Neural cell (in vitro differentiated cells): ENCODE measurements at regions not wholly inside any gene's neighbourhood (a gene's known extent, or its start where the extent isn't known, plus 50 kb on each side); places are given as distances from the start of the nearest gene placed in this dataset.

Experiments
- H2AFZ ChIP-seq: fragments of 200-600, 300-800 bp; sonication (generic), shearing (Covaris generic); 2 replicates; pipeline ENCODE4 v1.6.0; 2014; ENCODE audit warnings: low read depth, mild to moderate bottlenecking, antibody characterized with exemption, low read length, moderate library complexity
- H3F3A ChIP-seq: fragments of 200-600 bp; shearing (Covaris generic); 2 replicates; pipeline ENCODE4 v1.6.1; 2016; ENCODE audit warnings: mild to moderate bottlenecking, moderate library complexity, mixed read lengths, antibody characterized with exemption, low read length; ENCODE audit not compliant: insufficient read depth, poor library complexity, severe bottlenecking
- H3K27ac ChIP-seq: fragments of 200-600, 300-800 bp; sonication (generic), shearing (Covaris generic); 2 replicates; pipeline ENCODE4 v1.5.1; 2014; ENCODE audit warnings: mild to moderate bottlenecking, low read length, moderate library complexity
- H3K27me3 ChIP-seq: fragments of 300-800, 200-600 bp; sonication (generic), shearing (Covaris generic); 2 replicates; pipeline ENCODE4 v1.6.0; 2014; ENCODE audit warnings: mild to moderate bottlenecking, low read depth, low read length, moderate library complexity; ENCODE audit not compliant: insufficient read depth
- H3K36me3 ChIP-seq: fragments of 300-800, 200-600 bp; sonication (generic), shearing (Covaris generic); 2 replicates; pipeline ENCODE4 v1.5.1; 2014; ENCODE audit warnings: mild to moderate bottlenecking, antibody characterized with exemption, low read length, moderate library complexity; ENCODE audit not compliant: insufficient read depth
- H3K4me2 ChIP-seq: fragments of 300-800, 200-600 bp; sonication (generic), shearing (Covaris generic); 2 replicates; pipeline ENCODE4 v1.6.0; 2014; ENCODE audit warnings: mild to moderate bottlenecking, low read length
- H3K4me3 ChIP-seq: fragments of 300-800, 200-600 bp; sonication (generic), shearing (Covaris generic); 2 replicates; pipeline ENCODE4 v1.5.1; 2014; ENCODE audit warnings: mild to moderate bottlenecking, low read length, moderate library complexity
- H3K79me2 ChIP-seq: fragments of 200-600 bp; shearing (Covaris generic); replicated peaks from 2 replicates; pipeline ENCODE4 v1.6.0; 2014; ENCODE audit warnings: mild to moderate bottlenecking, low read length, moderate library complexity; ENCODE audit not compliant: insufficient read depth
- H3K9ac ChIP-seq: fragments of 300-800, 200-600 bp; sonication (generic), shearing (Covaris generic); 2 replicates; pipeline ENCODE4 v1.6.1; 2016; ENCODE audit warnings: mild to moderate bottlenecking, low read length, mixed read lengths
- H3K9me2 ChIP-seq: fragments of 200-600 bp; shearing (Covaris generic); 2 replicates; pipeline ENCODE4 v1.6.1; 2016; ENCODE audit warnings: mild to moderate bottlenecking, low read length, mixed read lengths; ENCODE audit not compliant: insufficient read depth
- H3K9me3 ChIP-seq: fragments of 200-600, 300-800 bp; sonication (generic), shearing (Covaris generic); 2 replicates; pipeline ENCODE4 v1.6.1; 2016; ENCODE audit warnings: mild to moderate bottlenecking, mixed run types, low read length, moderate library complexity, mixed read lengths
- H4K20me1 ChIP-seq: fragments of 200-600 bp; shearing (Covaris generic); 2 replicates; pipeline ENCODE4 v1.6.1; 2016; ENCODE audit warnings: mild to moderate bottlenecking, mixed run types; ENCODE audit not compliant: insufficient read depth
- CTCF ChIP-seq: fragments of 450-650 bp; IDR thresholded peaks from 2 replicates; pipeline ENCODE4 v1.5.1; 2014; ENCODE audit warnings: antibody characterized with exemption, mild to moderate bottlenecking, moderate library complexity; ENCODE audit not compliant: poor library complexity, severe bottlenecking
- EP300 ChIP-seq: fragments of 450-650 bp; conservative IDR thresholded peaks from 2 replicates; pipeline ENCODE4 v1.6.1; 2014; ENCODE audit warnings: antibody characterized with exemption, mild to moderate bottlenecking, moderate library complexity; ENCODE audit not compliant: poor library complexity, severe bottlenecking
- EZH2 ChIP-seq: fragments of 200-600, 300-800 bp; shearing (Covaris generic), sonication (generic); IDR thresholded peaks from 2 replicates; pipeline ENCODE4 v1.6.1; 2014; ENCODE audit warnings: antibody characterized with exemption, low read length, borderline replicate concordance, mild to moderate bottlenecking; ENCODE audit not compliant: insufficient read depth, poor library complexity, severe bottlenecking
- MXI1 ChIP-seq: fragments of 450-650 bp; conservative IDR thresholded peaks from 2 replicates; pipeline ENCODE4 v1.6.1; 2014; ENCODE audit warnings: antibody characterized with exemption, mild to moderate bottlenecking; ENCODE audit not compliant: poor library complexity, severe bottlenecking
- POLR2AphosphoS5 ChIP-seq: IDR thresholded peaks from 2 replicates; pipeline ENCODE4 v1.6.1; 2012
- RAD21 ChIP-seq: fragments of 450-650 bp; conservative IDR thresholded peaks from 2 replicates; pipeline ENCODE4 v1.6.1; 2014; ENCODE audit warnings: antibody characterized with exemption, mild to moderate bottlenecking, moderate library complexity
- REST ChIP-seq: IDR thresholded peaks from 2 replicates; pipeline ENCODE4 v1.6.1; 2012; ENCODE audit warnings: borderline replicate concordance
- SMC3 ChIP-seq: fragments of 450-650 bp; conservative IDR thresholded peaks from 2 replicates; pipeline ENCODE4 v1.6.1; 2014; ENCODE audit warnings: antibody characterized with exemption, mild to moderate bottlenecking, moderate library complexity; ENCODE audit not compliant: poor library complexity
- TAF1 ChIP-seq: IDR thresholded peaks from 2 replicates; pipeline ENCODE4 v1.6.1; 2012; ENCODE audit warnings: low read depth

- Histone ChIP-seq H3K27ac (no peak overlapping the region), H3K9me3 (no peaks in the 10 kb centered on the region), H3K36me3 (no peaks in the 10 kb centered on the region), H3K4me2 (no peak overlapping the region), H3K27me3 (no peaks in the 10 kb centered on the region), H4K20me1 (no peaks in the 10 kb centered on the region), H3K79me2 (no peaks in the 10 kb centered on the region), H2AFZ (no peak overlapping the region), H3K9ac (no peak overlapping the region), H3K4me3 (no peak overlapping the region), H3F3A (no peaks in the 10 kb centered on the region), H3K9me2 (no peaks in the 10 kb centered on the region)
- TF ChIP-seq RAD21: no peak
- TF ChIP-seq MXI1: no peak
Measured at GRCh38 chr18:24805156-24805555, 344.7 kb downstream of the HRH4 start.

GRCh38 chr18:24809173-24809950 lies 348.9 kb downstream of the HRH4 start:
- no peaks in the 10 kb centered on the region for H3K79me2 ChIP-seq
- no peaks in the 10 kb centered on the region for H4K20me1 ChIP-seq
- H3K9ac ChIP-seq: no peak overlapping the region
- H3K27me3 ChIP-seq: no peaks in the 10 kb centered on the region
- TF ChIP-seq MXI1 (no peak), REST (no peak), EZH2 (no peak), POLR2AphosphoS5 (no peak), EP300 (no peak), SMC3 (no peak), TAF1 (no peak), RAD21 (no peak), CTCF (no peak)
- no peaks in the 10 kb centered on the region for H3K9me3 ChIP-seq
- no peak overlapping the region for H3K27ac ChIP-seq
- H3K36me3 ChIP-seq: no peaks in the 10 kb centered on the region
- no peak overlapping the region for H2AFZ ChIP-seq
- H3K9me2 ChIP-seq: no peaks in the 10 kb centered on the region
- no peaks in the 10 kb centered on the region for H3F3A ChIP-seq
- no peak overlapping the region for H3K4me2 ChIP-seq
- no peak overlapping the region for H3K4me3 ChIP-seq
